K562 (cell line): ENCODE measurements at regions not wholly inside any gene's neighbourhood (a gene's known extent, or its start where the extent isn't known, plus 50 kb on each side); places are given as distances from the start of the nearest gene placed in this dataset.

Experiments used
- ADNP ChIP-seq: fragments of 200-800 bp; sonication (Bioruptor generic); IDR thresholded peaks from 2 replicates; pipeline ENCODE4 v1.6.1; 2016; ENCODE audit warnings: missing genetic modification characterization, missing compliant biosample characterization
- JUND ChIP-seq, 2 experiments: IDR thresholded peaks; 2 replicates in 1 of 2; 3 replicates in 1 of 2; pipeline ENCODE4 v1.6.1; 2011; ENCODE audit warnings: borderline replicate concordance in 2 of 2, low read depth in 2 of 2, low read length in 2 of 2, improper control_type of control experiment in 1 of 2, missing biosample characterization in 1 of 2, missing genetic modification characterization in 1 of 2, missing genetic modification reagents in 1 of 2
- MAFF ChIP-seq: IDR thresholded peaks from 2 replicates; pipeline ENCODE4 v1.6.1; 2012; ENCODE audit warnings: low read length, improper control_type of control experiment
- MAFG ChIP-seq: fragments of 450-650 bp; conservative IDR thresholded peaks from 2 replicates; pipeline ENCODE4 v1.6.1; 2016; ENCODE audit warnings: missing genetic modification characterization, missing compliant biosample characterization
- TBP ChIP-seq: optimal IDR thresholded peaks from 2 replicates; pipeline ENCODE3; 2011; ENCODE audit warnings: low read depth, low read length, improper control_type of control experiment
- TEAD1 ChIP-seq, 2 experiments: fragments of 450-650 bp in 1 of 2; sonication (generic) in 1 of 2; formaldehyde crosslinking; IDR thresholded peaks; 2 replicates each; pipeline versions ENCODE4 v1.4.0 to v1.8.0; 2020 to 2022; ENCODE audit warnings: mild to moderate bottlenecking in 2 of 2, missing genetic modification reagents in 1 of 2
- ZFX ChIP-seq: sonication (generic); formaldehyde crosslinking; IDR thresholded peaks from 2 replicates; pipeline ENCODE4 v1.8.0; 2022; ENCODE audit warnings: mild to moderate bottlenecking, missing genetic modification reagents, moderate library complexity
- TF ChIP-seq, protein P1 (sequence below), 3 experiments: IDR thresholded peaks in 2 of 3; conservative IDR thresholded peaks in 1 of 3; 2 replicates each; pipeline ENCODE4 v1.5.1; 2011 to 2012; ENCODE audit warnings: low read length in 3 of 3, mild to moderate bottlenecking in 3 of 3, control low read depth in 2 of 3, improper control_type of control experiment in 1 of 3, inconsistent platforms in 1 of 3, low read depth in 1 of 3, mixed read lengths in 1 of 3, moderate library complexity in 1 of 3; ENCODE audit not compliant: insufficient read depth in 2 of 3
- TF ChIP-seq, protein P2 (sequence below): fragments of 150-350 bp; IDR thresholded peaks from 2 replicates; pipeline ENCODE4 v1.6.1; 2014; ENCODE audit warnings: low read depth, mild to moderate bottlenecking, low read length, borderline replicate concordance
- TF ChIP-seq, protein P3 (sequence below): fragments of 450-650 bp; IDR thresholded peaks from 2 replicates; pipeline ENCODE4 v1.6.1; 2018; ENCODE audit not compliant: partially characterized antibody

DNA sequence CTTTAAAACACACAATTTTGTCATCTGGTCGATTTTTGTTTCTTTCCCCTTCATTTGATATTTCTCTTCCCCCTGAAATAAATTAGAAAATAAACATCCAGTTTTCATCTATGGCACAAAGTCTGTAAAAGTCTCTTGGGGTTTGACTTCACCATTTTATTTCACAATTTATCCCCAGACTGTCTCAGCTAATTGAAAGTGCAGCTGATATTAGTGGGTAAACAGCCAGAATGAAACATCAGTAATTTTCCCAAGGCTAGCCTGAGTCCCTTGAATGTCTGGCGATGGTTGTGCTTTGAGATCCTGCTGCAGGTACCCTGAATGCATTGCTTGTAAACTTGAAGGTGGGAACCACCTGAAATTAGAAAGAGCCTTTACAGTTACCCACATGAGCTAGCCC lies 60.6 kb upstream of the NEBL start:
- TF ChIP-seq JUND (IDR thresholded peaks at IDR 0.05; ENCODE audit: borderline replicate concordance, low read depth, low read length) (no peak), JUND (tag; IDR thresholded peaks at IDR 0.05; ENCODE audit: borderline replicate concordance, low read depth, low read length) (no peak), TBP (no peak), TEAD1 (CRISPR knock-in tag; IDR thresholded peaks at IDR 0.05) (no peak), ZFX (CRISPR knock-in tag) (no peak), ADNP (no peak), MAFG (no peak), MAFF (no peak)
- TF ChIP-seq, protein P1, sequence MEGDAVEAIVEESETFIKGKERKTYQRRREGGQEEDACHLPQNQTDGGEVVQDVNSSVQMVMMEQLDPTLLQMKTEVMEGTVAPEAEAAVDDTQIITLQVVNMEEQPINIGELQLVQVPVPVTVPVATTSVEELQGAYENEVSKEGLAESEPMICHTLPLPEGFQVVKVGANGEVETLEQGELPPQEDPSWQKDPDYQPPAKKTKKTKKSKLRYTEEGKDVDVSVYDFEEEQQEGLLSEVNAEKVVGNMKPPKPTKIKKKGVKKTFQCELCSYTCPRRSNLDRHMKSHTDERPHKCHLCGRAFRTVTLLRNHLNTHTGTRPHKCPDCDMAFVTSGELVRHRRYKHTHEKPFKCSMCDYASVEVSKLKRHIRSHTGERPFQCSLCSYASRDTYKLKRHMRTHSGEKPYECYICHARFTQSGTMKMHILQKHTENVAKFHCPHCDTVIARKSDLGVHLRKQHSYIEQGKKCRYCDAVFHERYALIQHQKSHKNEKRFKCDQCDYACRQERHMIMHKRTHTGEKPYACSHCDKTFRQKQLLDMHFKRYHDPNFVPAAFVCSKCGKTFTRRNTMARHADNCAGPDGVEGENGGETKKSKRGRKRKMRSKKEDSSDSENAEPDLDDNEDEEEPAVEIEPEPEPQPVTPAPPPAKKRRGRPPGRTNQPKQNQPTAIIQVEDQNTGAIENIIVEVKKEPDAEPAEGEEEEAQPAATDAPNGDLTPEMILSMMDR (IDR thresholded peaks at IDR 0.05 in 2 of 3, conservative IDR thresholded peaks at IDR 0.05 in 1 of 3; ENCODE audit: insufficient read depth in 2 of 3, low read depth in 1 of 3, low read length in 3 of 3), result no peak
- TF ChIP-seq, protein P2, sequence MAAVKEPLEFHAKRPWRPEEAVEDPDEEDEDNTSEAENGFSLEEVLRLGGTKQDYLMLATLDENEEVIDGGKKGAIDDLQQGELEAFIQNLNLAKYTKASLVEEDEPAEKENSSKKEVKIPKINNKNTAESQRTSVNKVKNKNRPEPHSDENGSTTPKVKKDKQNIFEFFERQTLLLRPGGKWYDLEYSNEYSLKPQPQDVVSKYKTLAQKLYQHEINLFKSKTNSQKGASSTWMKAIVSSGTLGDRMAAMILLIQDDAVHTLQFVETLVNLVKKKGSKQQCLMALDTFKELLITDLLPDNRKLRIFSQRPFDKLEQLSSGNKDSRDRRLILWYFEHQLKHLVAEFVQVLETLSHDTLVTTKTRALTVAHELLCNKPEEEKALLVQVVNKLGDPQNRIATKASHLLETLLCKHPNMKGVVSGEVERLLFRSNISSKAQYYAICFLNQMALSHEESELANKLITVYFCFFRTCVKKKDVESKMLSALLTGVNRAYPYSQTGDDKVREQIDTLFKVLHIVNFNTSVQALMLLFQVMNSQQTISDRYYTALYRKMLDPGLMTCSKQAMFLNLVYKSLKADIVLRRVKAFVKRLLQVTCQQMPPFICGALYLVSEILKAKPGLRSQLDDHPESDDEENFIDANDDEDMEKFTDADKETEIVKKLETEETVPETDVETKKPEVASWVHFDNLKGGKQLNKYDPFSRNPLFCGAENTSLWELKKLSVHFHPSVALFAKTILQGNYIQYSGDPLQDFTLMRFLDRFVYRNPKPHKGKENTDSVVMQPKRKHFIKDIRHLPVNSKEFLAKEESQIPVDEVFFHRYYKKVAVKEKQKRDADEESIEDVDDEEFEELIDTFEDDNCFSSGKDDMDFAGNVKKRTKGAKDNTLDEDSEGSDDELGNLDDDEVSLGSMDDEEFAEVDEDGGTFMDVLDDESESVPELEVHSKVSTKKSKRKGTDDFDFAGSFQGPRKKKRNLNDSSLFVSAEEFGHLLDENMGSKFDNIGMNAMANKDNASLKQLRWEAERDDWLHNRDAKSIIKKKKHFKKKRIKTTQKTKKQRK, result no peak
- TF ChIP-seq, protein P3, sequence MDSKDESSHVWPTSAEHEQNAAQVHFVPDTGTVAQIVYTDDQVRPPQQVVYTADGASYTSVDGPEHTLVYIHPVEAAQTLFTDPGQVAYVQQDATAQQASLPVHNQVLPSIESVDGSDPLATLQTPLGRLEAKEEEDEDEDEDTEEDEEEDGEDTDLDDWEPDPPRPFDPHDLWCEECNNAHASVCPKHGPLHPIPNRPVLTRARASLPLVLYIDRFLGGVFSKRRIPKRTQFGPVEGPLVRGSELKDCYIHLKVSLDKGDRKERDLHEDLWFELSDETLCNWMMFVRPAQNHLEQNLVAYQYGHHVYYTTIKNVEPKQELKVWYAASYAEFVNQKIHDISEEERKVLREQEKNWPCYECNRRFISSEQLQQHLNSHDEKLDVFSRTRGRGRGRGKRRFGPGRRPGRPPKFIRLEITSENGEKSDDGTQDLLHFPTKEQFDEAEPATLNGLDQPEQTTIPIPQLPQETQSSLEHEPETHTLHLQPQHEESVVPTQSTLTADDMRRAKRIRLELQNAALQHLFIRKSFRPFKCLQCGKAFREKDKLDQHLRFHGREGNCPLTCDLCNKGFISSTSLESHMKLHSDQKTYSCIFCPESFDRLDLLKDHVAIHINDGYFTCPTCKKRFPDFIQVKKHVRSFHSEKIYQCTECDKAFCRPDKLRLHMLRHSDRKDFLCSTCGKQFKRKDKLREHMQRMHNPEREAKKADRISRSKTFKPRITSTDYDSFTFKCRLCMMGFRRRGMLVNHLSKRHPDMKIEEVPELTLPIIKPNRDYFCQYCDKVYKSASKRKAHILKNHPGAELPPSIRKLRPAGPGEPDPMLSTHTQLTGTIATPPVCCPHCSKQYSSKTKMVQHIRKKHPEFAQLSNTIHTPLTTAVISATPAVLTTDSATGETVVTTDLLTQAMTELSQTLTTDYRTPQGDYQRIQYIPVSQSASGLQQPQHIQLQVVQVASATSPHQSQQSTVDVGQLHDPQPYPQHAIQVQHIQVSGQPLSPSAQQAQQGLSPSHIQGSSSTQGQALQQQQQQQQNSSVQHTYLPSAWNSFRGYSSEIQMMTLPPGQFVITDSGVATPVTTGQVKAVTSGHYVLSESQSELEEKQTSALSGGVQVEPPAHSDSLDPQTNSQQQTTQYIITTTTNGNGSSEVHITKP, result no peak
